ENCODE measurements at regions not wholly inside any gene's neighbourhood (a gene's known extent, or its start where the extent isn't known, plus 50 kb on each side); places are given as distances from the start of the nearest gene placed in this dataset.
"Not testable (repeated sequence)": the region's sequence is repeated elsewhere in the genome, so short reads cannot be mapped to it uniquely, and the experiment has no call there.

GRCh38 chr16:29274055-29275035 is 132.2 kb downstream of the NPIPB11 start:
- not testable (repeated sequence) for DNase-seq (ENCODE audit: low spot score)

GRCh38 chr16:29273298-29274054 is 133.0 kb downstream of the NPIPB11 start:
- not testable (repeated sequence) for DNase-seq (ENCODE audit: low spot score)

- DNase-seq (ENCODE audit: low spot score): not testable (repeated sequence)
Observed at GRCh38 chr16:29271721-29272675, 134.5 kb downstream of the NPIPB11 start.

- not testable (repeated sequence) for DNase-seq (ENCODE audit: low spot score)
Observed at GRCh38 chr16:29270923-29271322, 135.6 kb downstream of the NPIPB11 start.

GRCh38 chr16:29270033-29270432 is 136.5 kb downstream of the NPIPB11 start:
- not testable (repeated sequence) for DNase-seq (ENCODE audit: low spot score)

- not testable (repeated sequence) for DNase-seq (ENCODE audit: low spot score)
Observed at GRCh38 chr16:29269192-29269811, 137.2 kb downstream of the NPIPB11 start.

GRCh38 chr16:29268785-29269191 is 137.7 kb downstream of the NPIPB11 start:
- DNase-seq (ENCODE audit: low spot score): not testable (repeated sequence)

- not testable (repeated sequence) for DNase-seq (ENCODE audit: low spot score)
Observed at GRCh38 chr16:29268348-29268747, 138.2 kb downstream of the NPIPB11 start.

- not testable (repeated sequence) for DNase-seq (ENCODE audit: low spot score)
Observed at GRCh38 chr16:29267891-29268290, 138.6 kb downstream of the NPIPB11 start.

- DNase-seq (ENCODE audit: low spot score): not testable (repeated sequence)
Observed at GRCh38 chr16:29267055-29267619, 139.4 kb downstream of the NPIPB11 start.

- not testable (repeated sequence) for DNase-seq (ENCODE audit: low spot score)
Observed at GRCh38 chr16:29266612-29267011, 139.9 kb downstream of the NPIPB11 start.

GRCh38 chr16:29265255-29265853 is 141.2 kb downstream of the NPIPB11 start:
- not testable (repeated sequence) for DNase-seq (ENCODE audit: low spot score)

- not testable (repeated sequence) for DNase-seq (ENCODE audit: low spot score)
Observed at GRCh38 chr16:29264080-29264837, 142.3 kb downstream of the NPIPB11 start.

GRCh38 chr16:29262725-29263124 is 143.8 kb downstream of the NPIPB11 start:
- not testable (repeated sequence) for DNase-seq (ENCODE audit: low spot score)

- DNase-seq (ENCODE audit: low spot score): not testable (repeated sequence)
Observed at GRCh38 chr16:29261427-29262248, 144.9 kb downstream of the NPIPB11 start.

GRCh38 chr16:29260683-29261426 is 145.7 kb downstream of the NPIPB11 start:
- DNase-seq (ENCODE audit: low spot score): not testable (repeated sequence)

- not testable (repeated sequence) for DNase-seq (ENCODE audit: low spot score)
Observed at GRCh38 chr16:29259635-29260457, 146.7 kb downstream of the NPIPB11 start.

All from pons (tissue), 1 donor.